ENCODE measurements at regions not wholly inside any gene's neighbourhood (a gene's known extent, or its start where the extent isn't known, plus 50 kb on each side); places are given as distances from the start of the nearest gene placed in this dataset.

DNA sequence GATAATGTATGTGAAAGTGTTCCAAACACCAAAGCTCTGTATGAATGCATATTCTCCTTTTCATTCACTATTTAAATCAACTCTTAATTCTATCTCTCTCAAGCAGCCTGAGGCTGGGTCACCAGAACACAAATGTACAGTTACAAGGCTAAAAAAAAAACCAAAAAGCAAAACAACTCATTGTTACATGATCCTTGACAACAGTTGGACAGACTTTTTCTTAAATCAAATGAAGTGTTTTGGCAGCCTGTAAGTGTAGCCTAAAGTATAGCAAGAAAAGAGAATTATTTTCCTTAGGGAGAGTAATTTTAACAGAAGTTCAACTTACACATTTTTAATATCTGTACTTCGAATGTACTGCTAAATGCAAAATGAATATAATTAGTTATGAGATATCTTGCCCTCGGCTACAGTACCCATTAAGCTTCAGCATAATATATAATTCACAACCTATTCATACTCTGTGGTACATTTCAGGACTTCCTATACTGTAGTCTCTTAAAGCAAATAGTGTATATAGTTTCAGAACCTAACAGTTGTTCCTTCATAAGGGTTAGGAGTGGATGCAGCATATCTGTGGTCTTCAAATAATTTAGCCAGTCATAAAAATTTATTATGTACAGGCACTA, 214.0 kb upstream of the BTG1 start:
- DNase-seq (ENCODE audit: low spot score) = no peak

DNA sequence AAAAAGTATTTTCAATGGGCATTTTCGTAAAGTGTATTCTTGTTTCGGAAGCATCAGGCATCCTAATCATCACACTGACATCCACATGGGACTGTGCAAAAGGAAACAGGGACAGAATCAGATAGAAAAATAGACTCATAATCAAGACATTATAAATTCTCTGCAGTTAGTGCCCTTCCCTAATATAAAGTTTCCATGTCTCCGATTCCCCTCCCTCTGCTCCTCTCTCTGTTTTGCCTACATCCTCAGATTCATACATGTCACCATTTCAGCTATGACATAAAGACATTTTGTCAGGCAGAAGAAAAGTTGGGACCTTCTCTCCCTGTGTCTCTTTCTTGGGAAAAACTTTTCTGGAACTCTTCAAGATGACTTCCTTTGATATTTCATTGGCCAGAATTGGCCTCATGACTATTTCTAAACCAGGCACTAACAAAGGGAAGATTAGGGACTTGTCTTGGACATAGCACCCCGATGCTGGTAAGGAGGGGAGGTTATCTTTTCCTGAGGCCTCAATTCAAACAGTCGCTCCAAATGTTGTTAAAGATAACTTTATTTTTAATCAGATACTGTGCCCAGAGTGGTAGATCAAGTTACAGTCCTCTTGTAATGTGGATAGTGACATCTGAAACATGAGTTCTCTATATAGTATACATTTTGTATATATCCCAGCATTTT, 212.1 kb upstream of the BTG1 start:
- no peak for DNase-seq (ENCODE audit: low spot score)

DNA sequence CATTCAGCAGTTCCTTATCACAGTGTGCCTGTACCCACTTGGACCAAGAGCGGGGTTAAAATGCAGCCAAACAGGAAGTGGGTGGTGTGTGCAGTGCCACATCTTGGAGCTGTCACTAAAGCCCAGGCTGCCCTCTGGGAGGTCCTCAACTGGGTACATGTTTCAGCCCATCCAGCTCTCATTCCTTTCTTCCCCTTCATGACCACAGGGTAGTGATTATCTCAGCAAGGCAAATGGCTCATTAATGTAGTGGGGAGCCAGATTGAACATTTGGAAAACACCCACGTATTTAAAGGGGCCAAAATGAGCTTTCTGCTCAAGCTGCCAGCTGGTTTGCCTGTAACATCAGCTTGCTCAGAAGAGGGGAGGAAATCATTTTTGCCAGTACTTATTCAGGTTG, 210.8 kb upstream of the BTG1 start:
- no peak for DNase-seq (ENCODE audit: low spot score)

DNA sequence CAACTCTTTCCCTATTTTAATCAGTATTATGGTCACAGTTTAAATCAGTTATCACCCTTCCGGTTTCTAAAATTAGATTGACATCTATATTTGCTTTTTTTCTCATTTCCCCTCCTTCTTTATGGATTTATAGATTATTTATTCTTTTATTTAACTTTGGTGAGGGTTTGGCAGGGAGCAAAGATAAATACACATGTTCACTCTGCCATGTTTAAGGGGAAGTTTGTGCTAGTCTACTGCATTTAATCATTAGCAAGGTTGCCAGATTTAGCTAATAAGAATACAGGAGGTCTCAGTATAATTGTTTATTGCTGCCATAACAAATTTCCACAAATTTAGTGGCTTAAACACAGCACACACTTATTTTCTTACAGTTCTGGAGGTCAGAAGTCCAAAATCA, 204.0 kb upstream of the BTG1 start:
- no peak for DNase-seq (ENCODE audit: low spot score)

GRCh38 chr12:92342574-92342973, 196.9 kb upstream of the BTG1 start:
- DNase-seq (ENCODE audit: low spot score) = no peak

- DNase-seq (ENCODE audit: low spot score) = no peak
Observed at GRCh38 chr12:92341065-92341668, 195.5 kb upstream of the BTG1 start.

DNA sequence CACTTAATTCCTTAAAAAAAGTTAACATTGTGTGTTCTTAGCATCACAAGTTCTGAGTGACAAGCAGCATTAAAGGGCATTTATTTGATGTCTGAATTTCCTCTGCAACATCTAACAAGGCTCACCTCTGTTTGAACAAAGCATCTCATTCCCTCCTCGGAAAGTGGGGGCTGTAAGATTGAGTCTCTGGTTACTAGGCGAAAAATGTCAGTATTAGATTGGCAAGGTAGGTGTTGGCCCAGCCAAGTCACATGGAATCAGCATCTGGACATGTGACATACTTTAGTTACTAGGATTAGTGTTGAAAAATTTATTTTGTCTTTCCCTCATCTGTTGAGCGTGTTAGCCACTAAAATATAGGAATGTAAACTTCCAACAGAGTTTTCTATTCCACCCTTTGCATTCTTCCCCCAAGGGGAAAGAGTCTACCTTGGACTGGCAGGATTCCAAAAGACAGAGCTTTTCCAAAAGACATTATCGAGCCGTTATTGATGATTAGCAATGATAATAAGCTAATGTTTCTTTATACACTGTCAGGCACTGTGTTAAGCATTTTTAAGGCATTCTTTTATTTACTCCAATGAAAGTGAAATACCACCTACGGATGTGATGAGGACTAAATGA, 194.9 kb upstream of the BTG1 start:
- DNase-seq (ENCODE audit: low spot score) = no peak

DNA sequence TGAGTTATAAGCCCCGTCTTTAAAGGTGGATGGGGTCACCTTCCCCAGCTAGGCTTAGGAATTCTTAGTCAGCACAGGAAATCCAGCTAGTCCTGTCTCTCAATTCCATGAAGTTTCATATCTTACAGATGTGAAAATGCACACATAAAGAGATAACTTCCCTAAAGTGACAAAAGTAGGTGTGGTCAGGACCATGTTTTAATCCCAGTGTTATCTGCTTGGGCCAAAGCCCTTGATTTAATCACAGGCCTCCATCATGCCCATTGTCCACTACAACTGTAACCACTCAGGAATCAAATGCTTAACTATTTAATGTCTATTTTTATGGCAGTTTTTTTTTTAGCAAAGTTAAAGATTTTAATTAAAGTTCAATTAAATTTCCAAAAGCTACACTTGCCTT, 194.4 kb upstream of the BTG1 start:
- DNase-seq (ENCODE audit: low spot score) = no peak

DNA sequence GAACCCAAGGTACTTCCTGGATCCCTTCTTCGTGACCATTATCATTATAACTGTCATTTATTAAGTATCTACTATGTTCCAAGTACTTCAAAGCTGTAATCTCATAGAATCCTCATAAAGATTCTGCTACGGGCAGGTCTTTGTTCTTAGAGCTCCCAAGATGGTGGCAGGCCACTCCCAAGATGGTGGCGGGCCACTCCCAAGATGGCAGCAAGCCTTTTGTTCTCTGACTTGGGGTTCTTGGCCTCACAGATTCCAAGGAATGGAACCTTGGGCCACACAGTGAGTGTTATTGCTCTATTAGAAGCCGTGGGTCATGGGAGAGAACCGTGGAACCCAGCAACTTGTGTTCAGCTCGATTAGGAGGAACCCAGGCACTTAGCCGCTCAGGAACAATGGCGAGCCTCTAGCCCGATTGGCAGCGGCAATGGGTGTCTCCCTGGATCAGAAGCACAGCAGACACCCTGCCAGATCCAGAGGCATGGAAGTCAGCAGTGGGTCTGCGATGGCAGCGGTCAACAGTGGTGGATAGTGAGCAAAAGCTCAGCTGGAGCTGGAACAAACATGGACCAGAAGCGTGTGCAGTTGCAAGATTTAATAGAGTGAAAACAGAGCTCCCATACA, 193.7 kb upstream of the BTG1 start:
- DNase-seq (ENCODE audit: low spot score) = no peak

- DNase-seq (ENCODE audit: low spot score) = no peak
Observed at GRCh38 chr12:92338671-92339070, 193.0 kb upstream of the BTG1 start.

- no peak for DNase-seq (ENCODE audit: low spot score)
Observed at GRCh38 chr12:92338102-92338501, 192.5 kb upstream of the BTG1 start.

DNA sequence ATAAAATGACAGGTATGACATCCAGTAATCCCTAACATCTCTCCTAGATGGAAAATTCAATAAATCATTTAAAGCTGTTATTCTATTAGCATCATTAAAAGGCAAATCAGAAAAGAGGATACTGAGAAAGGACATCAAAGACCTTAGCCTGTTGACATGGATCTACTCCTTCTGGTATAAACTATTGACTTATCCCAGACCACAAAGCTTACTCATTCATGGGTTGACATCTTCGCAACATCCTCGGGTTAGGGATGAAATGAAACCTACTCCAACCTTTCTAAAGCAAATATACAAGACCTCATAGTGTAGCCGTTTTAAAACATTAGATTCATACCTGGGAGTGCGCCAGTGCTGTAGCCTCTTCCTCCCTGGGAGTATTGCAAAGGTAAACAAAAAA, 191.5 kb upstream of the BTG1 start:
- peak; percentile 18 for DNase-seq (ENCODE audit: low spot score)

- no peak for DNase-seq (ENCODE audit: low spot score)
Observed at GRCh38 chr12:92336641-92337040, 191.0 kb upstream of the BTG1 start.

GRCh38 chr12:92335831-92336230, 190.2 kb upstream of the BTG1 start:
- DNase-seq (ENCODE audit: low spot score) = no peak

DNA sequence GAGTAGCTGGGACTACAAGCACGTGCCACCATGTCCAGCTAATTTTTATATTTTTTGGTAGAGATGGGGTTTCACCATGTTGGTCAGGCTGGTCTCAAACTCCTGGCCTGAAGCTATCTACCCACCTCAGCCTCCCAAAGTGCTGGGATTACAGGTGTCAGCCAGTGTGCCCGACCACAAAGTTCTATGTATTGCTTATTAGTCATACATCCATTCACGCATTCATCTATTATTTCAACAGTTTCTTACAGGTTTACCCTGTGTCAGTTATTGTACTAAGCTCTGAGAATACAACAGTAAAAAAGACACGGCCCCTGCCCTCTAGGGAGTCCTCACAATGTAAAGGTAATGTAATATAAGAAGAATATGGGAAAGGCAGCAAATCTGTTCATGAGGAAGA, 188.9 kb upstream of the BTG1 start:
- DNase-seq (ENCODE audit: low spot score) = no peak

GRCh38 chr12:92332552-92332951, 186.9 kb upstream of the BTG1 start:
- no peak for DNase-seq (ENCODE audit: low spot score)

GRCh38 chr12:92331383-92331782, 185.7 kb upstream of the BTG1 start:
- DNase-seq (ENCODE audit: low spot score) = no peak

DNA sequence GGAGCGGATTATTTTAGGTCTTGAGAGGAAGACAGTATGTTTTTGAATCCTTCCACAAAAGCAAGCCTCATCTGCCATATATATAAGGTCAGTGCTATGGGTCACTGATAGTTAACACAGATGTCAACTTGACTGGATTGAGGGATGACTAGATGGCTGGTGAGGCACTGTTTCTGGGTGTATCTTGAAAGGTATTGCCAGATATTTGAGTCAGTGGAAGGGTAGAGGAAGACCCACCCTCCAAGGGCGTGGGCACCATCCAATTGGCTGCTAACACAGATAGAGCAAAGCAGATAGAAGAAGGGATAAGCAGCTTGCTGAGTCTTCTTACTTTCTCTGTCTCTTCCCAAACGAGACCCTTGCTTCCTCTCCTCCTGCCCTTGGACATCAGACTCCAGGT, 185.0 kb upstream of the BTG1 start:
- no peak for DNase-seq (ENCODE audit: low spot score)

DNA sequence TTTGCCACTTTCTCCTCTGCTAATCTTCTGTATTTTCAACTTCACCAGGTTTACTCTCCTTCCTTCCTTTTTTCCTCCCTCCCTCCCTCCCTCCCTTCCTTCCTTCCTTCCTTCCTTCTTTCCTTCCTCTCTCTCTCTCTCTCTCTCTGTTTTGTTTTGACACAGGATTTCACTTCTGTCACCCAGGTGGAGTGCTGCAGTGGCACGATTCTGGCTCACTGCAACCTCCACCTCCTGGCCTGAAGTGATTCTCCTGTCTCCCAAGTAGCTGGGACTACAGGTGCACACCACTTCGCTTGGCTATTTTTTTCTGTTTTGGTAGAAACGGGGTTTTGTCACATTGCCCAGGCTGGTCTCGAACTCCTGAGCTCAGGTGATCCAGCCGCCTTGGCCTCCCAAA, 181.2 kb upstream of the BTG1 start:
- no peak for DNase-seq (ENCODE audit: low spot score)

DNA sequence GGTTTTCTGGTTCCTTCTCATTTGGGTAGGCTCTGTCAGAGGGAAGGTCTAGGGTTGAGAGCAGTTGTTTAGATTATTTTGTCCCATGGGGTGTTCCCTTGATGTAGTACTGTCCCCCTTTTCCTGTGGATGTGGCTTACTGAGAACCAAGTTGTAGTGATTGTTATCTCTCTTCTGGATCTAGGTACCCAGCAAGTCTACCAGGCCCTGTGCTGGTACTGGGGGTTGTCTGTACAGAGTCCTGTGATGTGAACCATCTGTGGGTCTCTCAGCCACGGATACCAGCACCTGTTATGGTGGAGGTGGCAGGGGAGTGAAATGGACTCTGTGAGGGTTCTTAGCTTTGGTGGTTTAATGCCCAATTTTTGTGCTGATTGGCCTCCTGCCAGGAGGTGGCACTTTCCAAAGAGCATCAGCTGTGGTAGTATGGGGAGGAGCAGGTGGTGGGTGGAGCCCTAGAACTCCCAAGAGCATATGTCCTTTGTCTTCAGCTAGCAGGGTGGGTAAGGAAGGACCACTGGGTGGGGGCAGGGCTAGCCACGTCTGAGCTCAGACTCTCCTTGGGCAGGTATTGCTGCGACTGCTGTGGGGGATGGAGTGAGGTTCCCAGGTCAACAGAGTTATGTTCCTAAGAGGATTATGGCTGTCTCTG, 179.3 kb upstream of the BTG1 start:
- DNase-seq (ENCODE audit: low spot score) = no peak

DNA sequence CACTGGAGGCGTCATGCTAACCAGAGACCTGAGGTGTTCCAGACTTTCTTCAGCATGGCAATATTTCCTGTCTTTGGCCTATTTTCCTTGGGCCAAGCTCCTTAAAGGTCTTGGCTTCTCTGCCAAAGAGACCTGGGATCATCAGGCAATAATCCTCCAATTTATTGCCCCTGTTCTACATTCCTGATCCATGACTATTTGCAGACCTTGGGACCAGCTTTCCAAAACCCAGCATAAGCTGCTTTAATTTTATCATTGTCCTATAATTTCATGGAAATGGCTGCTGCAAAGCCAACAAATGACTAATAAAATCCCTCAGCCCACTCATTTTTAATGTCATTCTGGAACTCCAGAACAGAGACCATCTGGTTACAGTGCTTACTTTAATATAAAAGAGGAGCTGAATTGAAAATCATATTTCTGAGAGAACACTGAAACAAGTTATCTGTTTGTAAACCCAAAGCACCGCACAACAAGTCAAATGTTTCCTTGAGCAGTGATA, 166.9 kb upstream of the BTG1 start:
- DNase-seq (ENCODE audit: low spot score) = no peak

Measured in H4 (cell line).